HG02852 (cell line): ENCODE measurements at regions not wholly inside any gene's neighbourhood (a gene's known extent, or its start where the extent isn't known, plus 50 kb on each side); places are given as distances from the start of the nearest gene placed in this dataset.

ENCODE experiments used
- ATAC-seq: cut with Tn5 transposase; IDR thresholded peaks from one replicate; pipeline ENCODE4 v1.9.1; 2021; ENCODE audit warnings: mild to moderate bottlenecking, moderate library complexity; ENCODE audit not compliant: unreplicated experiment

DNA sequence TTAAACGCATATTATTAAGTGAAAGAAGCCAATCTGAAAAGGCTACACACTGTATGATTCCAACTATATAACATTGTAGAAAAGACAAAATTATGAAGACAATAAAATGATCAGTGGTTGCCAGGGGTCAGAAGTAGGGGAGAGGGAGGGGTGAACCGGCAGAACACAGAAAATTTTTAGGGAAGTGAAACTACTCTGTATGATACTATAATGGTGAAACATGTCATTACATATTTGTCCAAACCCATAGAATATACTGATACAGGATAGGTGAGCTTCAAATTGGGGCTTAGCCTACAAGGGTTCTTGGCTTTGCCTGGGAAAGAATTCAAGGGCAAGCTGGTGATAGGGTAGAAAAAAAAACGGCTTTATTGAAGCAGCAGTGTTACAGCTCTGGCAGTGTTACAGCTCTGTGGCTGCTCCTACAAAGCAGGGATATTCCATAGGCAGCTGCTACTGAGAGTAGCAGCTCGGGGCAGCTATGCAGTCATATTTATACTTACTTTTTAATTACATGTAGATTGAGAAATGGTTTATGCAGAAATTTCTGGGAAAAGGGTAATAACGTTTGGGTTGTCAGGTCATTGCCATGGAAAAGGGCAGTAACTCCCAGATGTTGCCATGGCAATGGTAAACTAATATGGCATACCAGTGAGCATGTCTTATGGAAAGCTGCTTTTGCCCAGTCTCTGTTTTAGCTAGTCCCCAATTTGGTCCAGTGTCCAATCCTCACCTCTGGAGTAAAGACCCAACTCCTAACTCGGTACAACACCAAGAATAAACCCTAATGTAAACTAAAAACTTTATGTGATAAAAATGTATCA lies 125.1 kb upstream of the SLC25A36 start:
- ATAC-seq = peak; percentile 84

DNA sequence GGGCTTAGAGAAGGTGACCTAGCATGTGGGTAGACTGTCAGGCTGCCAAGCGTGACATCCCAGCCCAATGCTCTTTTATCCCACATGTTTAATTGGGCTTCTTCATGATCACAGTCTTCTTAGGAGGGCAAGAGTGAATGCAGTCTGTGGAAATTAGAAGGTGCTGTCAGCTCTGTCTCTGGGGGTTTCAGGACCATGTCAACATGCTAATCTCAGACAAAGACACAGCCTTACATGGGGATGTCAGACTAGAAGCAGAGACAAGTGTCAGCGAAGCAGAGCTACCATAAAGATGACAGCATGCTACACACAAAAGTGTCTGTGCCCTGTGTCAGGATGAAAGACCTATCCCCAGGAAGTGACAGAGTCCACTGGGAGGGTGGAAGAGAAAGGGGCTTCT lies 120.1 kb upstream of the SLC25A36 start:
- ATAC-seq = no peak

- ATAC-seq = no peak
These were observed 119.1 kb upstream of the SLC25A36 start for GRCh38 chr3:140822401-140823047.

- no peak for ATAC-seq
These were observed 118.5 kb upstream of the SLC25A36 start for GRCh38 chr3:140823106-140823505.

DNA sequence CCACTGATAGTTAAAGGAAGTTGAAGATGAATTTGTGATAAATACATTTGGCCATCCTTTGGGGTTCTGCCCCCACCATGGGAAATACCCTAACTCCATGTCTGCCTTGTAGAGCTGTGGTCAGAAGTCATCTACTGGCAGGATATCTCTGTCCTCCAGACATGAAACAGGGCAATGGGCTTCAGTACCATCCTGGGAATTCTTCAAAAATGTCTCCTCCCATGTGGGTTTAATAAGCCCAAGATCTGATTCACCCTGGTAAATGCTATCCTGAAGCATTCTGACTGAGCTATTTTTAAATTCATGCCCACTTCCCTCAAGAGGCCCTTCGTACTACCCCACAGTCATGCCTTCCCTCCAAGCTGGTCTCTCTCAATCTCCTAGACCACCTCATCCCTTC lies 113.7 kb upstream of the SLC25A36 start:
- ATAC-seq = no peak

DNA sequence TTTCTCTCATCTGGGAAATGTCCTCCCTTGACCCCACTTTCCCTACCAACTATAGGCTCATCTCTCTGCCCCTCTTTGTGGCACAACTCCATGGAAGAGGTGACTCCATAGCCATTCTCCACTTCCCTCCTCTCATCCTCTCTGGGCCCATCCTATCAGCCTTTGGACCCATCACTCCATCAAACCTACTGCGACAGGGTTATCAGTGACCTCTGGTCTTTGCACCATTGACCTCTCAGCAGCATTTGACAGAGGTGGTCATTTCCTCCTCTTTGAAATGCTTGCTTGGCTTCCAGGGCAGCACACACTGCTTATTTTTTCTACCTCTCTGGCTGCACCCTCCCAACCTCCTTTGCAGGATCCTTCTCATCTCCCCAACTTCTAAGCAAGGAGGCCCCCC lies 113.1 kb upstream of the SLC25A36 start:
- no peak for ATAC-seq

GRCh38 chr3:140829796-140830195 lies 111.8 kb upstream of the SLC25A36 start:
- ATAC-seq = no peak

DNA sequence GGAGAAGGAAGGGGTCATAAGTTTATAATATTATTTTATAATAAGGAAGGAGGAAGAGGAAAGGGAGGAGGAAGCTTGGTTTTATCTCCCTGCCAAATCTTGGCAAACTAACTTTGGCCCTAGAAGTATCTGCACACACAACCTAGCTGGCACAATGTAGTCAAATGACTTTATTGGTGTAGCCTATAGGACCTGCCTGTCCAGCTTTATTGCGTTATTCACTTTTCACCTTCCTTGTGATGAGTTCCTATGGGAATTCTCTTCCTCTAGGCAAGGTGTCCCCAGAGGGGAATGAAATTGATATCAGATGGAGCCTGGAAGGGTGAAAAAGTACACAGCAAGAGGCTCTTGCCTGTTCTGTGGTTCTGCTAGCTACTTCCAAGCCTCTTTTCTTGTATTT lies 111.2 kb upstream of the SLC25A36 start:
- no peak for ATAC-seq

- peak; percentile 50 for ATAC-seq
These were observed 108.8 kb upstream of the SLC25A36 start for GRCh38 chr3:140832883-140833282.

DNA sequence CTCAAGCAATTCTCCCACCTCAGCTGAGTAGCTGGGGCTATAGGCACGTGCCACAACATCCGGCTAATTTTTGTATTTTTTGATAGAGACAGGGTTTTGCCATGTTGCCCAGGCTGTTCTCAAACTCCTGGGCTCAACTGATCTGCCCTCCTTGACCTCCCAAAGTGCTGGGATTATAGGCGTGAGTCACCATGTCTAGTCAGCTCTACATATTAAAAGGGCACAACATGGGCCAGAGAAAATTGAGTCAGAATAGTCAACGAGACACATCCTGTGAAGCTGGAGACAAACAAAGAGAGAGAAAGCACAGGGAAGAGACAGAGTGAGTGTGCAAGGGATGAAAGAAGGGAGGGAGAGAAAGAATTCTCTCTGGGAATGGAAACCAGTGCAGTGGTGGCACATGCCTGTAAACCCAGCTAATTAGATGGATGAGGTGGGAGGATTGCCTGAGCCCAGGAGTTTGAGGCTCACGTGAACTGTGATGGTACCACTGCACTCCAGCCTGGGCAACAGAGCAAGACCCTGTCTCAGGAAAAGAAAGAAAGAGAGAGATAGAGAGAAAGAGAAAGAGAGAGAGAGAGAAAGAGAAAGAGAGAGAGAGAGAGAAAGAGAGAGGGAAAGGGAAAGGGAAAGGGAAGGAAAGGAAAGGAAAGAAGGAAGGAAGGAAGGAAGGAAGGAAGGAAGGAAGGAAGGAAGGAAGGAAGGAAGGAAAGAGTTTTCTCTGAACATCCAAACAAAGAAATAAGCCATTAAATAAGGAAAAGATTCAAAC lies 107.2 kb upstream of the SLC25A36 start:
- ATAC-seq = no peak

DNA sequence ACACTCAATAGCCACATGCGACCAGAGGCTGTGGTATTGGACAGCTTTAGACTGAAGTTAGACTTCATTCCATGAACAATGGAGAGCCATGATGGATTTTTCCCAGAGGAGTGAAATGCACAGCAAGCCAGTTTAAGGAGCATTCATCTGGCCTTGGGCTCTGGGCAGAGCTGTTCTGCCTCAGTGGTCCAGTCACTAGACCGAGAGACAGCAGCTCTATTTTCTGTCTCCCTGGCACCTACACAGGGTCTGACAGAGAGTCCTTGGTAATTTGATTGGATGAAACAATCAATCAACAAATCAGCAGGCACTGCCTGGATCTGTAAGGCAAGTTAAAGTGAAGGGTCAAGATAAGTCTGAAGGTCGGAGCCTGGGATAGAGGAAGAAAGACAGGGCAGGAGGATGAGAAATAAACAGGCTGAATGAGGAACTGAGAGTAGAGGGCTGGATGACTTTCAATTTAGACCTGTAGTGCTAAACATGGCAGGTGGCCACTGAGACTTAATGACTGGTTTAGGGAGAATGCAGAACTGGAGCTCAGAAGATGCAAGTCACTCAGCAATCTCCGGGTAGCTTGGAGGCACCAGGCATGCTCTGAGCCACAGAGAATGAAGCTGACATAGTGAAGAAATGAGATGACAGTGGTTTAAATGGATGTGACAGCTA lies 98.5 kb upstream of the SLC25A36 start:
- peak; percentile 98 for ATAC-seq

DNA sequence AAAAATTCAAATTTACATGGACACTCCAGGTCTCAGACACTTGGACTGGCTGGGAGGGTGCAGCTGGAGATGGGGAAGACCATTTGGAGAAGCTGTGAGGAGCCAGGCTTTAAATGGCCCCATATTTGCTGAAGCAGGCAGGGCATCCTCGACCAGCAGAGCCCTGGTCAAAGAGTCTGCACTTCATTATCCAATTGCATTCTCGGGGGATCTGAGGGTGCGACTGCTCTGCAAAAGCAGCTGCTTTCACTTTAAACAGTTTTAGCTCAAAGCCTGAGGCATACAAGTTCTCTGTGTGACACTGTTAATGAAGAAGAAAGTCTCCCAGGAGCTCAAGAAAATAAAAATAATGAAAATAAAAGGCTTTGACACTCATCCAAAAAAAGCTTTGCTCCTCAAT lies 98.0 kb upstream of the SLC25A36 start:
- peak; percentile 5 for ATAC-seq

DNA sequence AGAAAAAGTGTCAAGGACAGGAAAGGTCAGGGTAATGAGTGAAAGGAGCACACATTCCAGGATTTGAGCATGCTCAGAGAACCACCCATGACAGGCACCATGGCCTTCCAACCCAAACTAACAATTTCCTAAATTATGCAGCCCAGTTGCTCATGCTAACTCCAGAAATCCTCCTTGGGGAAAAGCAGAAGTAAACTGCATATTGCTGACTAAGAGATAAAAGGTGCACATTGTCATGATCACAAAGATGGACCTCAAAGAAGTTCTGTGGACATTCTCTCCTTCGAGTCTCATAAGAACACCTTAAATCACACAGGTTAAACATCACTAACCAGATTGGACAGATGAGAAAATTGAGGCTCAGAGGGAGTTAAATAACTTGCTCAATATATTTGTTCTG lies 97.6 kb upstream of the SLC25A36 start:
- ATAC-seq = no peak

DNA sequence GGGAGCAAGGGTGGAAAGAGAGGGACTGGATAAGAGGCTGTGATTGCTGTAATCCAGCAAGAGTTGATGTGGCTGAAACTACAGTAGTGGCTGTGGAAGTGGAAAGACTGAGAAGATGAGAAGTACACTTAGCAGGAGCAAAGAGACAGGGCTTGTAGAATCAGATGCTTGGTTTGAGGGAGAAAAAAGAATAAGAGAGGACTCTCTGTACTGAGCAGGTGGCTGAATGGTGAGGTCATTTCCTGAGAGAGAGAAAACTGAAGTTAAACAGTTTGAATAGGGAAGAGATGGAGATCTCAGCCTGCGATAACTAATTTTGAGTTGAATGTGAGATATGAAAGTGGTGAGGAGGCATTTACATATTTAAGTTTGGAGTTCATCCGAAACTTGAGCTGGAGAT lies 95.8 kb upstream of the SLC25A36 start:
- peak; percentile 46 for ATAC-seq

GRCh38 chr3:140848666-140849065 lies 93.0 kb upstream of the SLC25A36 start:
- ATAC-seq = no peak

- no peak for ATAC-seq
These were observed 91.3 kb upstream of the SLC25A36 start for GRCh38 chr3:140850210-140850955.

DNA sequence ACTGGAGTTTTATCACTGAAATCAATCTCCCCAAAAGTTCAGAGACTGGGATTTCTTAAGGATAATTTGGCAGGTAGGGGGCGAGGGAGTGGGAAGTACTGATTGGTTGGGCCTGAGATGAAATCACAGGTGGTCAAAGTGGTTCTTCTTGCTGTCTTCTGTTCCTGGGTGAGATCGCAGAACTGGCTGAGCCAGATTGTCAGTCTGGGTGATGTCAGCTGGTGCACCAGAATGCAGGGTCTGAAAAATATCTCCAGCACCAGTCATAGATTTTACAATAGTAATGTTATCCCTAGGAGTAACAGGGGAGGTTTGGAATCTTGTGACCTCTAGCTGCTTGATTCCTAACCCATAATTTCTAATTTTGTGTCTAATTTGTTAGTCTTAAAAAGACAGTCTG lies 86.7 kb upstream of the SLC25A36 start:
- ATAC-seq = no peak

DNA sequence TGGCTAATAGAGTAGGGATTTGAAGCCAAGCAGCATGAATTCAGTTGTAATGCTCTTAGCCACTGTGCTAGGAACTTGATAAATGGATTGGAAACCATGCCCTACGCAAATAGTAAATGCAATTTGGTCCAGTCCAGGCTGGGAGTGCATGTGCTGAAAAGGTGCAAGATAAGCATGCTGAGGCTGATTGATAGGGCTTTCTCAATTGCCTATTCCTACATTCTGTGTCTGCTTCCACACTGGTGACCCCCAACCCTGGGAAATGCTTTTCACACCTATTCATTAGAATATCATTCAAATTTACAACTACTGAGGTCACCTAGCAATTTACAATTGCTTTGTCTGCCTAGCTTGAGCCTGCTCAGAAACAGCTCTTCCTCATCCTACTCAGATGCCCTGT lies 84.7 kb upstream of the SLC25A36 start:
- ATAC-seq = no peak

DNA sequence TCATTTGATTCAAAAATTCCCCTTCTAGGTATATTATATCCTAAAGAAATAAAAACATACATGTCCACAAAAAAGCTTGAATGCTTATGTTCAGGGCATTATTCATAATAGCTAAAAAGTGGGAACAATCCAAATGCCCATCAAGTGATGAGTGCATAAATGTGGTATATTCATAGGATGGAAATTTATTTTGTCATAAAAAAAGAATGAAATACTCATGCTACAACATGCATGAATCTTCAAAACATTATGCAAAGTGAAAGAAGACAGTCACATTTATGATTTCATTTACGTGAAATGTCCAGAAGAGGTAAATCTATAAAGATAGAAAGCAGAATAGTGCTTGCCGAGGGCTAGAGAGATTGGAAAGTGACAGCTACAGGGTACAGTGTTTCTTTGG lies 83.6 kb upstream of the SLC25A36 start:
- no peak for ATAC-seq

DNA sequence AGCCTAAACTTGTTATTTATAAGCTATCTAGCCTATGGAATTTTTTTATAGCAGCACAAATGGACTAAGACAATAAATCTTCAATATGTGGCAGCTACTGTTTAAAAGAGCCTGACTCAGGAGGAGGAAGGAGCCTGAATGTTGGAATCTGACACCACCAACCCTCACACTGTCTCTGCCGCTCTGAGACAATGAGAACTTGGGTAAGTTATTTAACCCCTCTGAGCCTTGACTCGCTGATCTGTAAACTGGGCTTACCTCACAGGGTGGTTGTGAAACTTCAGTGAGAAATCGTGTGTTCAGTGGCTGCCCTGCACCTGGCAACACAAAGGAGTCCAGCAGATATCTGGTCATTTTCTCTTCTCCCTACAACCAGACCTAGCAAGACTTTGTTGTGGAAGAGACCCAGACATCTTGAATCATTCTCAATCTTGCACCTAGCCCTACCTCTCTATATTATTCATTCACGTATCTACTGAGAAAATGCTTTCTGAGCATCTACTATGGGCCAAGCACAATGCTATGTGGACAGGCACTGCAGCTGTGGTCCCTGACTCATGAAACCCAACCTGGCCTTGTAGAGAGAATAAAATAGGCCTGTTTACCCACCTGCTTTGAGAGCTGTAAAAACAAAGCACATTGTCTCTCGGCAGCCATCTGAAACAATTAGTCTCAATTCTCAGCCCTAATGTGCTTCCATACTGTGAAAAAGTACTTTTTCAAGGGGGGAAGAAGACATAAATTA lies 81.9 kb upstream of the SLC25A36 start:
- no peak for ATAC-seq
